LNCaP clone FGC (cell line): ENCODE measurements at regions not wholly inside any gene's neighbourhood (a gene's known extent, or its start where the extent isn't known, plus 50 kb on each side); places are given as distances from the start of the nearest gene placed in this dataset.

Experiments used
- DNase-seq: peaks from one replicate; pipeline ENCODE4 v3.0.0-alpha.2; 2011; ENCODE audit warnings: low read depth
- H3K4me3 ChIP-seq: 2 replicates; pipeline ENCODE4 v1.5.1; 2011; ENCODE audit warnings: mild to moderate bottlenecking, low read depth, low read length, control low read depth
- TF ChIP-seq, protein P1 (sequence below): IDR thresholded peaks from 2 replicates; pipeline ENCODE4 v1.5.1; 2012; ENCODE audit warnings: mild to moderate bottlenecking; ENCODE audit not compliant: control insufficient read depth, insufficient read depth; ENCODE audit errors: extremely low read depth

DNA sequence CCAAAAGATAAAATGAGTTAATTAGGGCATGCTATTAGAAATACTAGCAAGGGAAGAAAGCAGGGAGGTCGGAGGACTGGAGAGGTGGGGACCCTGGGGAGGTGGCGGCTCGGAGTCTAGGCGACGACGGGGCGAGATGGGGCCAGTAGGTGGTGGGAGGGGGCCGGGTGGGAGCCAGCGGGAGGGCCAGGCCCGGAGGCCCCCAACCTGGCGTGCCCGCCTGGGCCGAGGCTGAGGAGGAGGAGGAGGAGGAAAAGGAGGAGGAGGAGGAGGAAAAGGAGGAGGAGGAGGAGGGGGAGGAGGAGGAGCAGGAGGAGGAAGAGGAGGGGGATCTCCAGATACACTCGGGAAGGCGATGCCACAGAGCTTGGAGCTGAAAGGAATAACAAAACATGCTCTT lies 426.2 kb downstream of the NR2F2 start:
- no peak overlapping the region for H3K4me3 ChIP-seq
- TF ChIP-seq, protein P1, sequence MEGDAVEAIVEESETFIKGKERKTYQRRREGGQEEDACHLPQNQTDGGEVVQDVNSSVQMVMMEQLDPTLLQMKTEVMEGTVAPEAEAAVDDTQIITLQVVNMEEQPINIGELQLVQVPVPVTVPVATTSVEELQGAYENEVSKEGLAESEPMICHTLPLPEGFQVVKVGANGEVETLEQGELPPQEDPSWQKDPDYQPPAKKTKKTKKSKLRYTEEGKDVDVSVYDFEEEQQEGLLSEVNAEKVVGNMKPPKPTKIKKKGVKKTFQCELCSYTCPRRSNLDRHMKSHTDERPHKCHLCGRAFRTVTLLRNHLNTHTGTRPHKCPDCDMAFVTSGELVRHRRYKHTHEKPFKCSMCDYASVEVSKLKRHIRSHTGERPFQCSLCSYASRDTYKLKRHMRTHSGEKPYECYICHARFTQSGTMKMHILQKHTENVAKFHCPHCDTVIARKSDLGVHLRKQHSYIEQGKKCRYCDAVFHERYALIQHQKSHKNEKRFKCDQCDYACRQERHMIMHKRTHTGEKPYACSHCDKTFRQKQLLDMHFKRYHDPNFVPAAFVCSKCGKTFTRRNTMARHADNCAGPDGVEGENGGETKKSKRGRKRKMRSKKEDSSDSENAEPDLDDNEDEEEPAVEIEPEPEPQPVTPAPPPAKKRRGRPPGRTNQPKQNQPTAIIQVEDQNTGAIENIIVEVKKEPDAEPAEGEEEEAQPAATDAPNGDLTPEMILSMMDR, result no peak
- DNase-seq, result no peak

DNA sequence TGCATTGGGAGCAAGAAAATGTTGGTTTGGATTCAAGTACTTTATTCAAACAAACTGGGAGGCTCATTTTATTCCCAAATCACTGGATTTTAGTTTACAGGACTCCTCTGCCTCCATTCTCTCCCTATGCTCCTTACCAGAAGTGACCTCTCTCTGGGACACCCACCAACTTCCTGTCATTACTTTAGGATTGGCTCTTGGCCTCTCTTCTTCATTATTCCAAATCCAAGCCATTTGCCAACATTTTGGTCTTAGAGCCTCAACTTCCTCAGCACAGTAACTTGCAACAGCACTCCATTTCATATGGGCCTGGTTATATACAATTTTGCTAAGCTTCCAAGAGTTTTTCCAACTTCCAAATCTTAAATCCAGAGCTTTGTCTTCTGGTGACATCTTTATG lies 432.1 kb downstream of the NR2F2 start:
- no peak overlapping the region for H3K4me3 ChIP-seq
- DNase-seq, result no peak
- TF ChIP-seq, protein P1, result no peak

DNA sequence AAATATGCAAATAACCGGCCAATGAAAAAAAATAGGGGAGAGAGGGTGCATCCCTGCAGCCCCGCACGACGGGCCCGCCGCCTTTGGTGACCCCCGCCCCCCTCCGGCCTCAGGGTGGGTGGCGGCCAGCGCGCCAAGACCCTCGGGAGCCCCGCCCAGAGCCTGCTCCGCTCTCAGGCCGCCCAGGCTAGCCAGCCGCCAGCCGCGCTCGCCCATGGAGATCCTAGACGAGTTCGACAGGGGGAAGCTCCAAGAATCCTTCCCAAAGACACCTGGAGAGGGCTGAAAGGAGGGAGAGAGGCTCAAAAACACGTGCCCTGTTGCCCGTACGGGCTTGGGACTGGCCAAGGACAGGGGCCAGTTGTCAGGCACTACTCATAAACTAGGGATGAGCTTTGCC lies 434.0 kb downstream of the NR2F2 start:
- TF ChIP-seq, protein P1, result no peak
- H3K4me3 ChIP-seq, result no peak overlapping the region
- DNase-seq, result no peak

DNA sequence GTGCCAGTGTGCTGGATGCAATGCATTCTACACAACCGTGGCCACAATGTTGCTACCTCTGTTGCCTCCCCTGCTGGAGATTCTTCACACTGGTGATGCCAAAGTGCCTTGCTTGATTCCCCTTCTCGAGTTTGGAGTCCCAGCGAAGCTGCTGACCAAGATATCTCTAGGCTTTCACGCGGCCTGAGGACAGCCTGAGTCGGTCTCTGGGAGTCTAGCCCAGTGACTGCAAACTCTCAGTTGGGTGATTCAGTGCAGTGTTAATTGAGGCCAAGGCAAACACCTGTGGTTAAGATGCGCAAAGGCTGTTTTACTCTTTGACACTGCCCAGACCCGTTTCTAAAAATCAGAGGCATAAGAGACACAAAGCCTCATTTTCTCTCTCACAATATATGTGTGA lies 434.4 kb downstream of the NR2F2 start:
- TF ChIP-seq, protein P1, result no peak
- DNase-seq, result no peak
- no peak overlapping the region for H3K4me3 ChIP-seq

DNA sequence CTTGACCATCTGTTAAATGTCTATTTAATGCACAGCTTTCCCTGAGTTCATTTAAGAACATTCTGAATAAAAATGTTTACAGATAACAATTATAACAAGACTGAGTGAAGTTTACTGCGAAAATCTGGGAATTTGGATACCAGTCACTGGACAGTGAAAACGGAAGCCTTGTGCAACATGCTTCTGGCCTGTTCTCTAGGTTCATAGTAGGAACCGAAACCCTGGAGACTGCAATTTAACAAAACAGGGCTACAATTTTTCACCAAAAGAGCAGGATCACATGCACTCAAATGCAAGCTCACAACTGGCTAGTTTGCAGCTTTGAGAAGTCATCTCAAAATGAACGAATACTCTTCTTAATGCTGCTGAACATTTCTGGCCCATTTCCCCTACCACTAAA lies 435.9 kb downstream of the NR2F2 start:
- TF ChIP-seq, protein P1, result no peak
- DNase-seq, result no peak
- no peak overlapping the region for H3K4me3 ChIP-seq

DNA sequence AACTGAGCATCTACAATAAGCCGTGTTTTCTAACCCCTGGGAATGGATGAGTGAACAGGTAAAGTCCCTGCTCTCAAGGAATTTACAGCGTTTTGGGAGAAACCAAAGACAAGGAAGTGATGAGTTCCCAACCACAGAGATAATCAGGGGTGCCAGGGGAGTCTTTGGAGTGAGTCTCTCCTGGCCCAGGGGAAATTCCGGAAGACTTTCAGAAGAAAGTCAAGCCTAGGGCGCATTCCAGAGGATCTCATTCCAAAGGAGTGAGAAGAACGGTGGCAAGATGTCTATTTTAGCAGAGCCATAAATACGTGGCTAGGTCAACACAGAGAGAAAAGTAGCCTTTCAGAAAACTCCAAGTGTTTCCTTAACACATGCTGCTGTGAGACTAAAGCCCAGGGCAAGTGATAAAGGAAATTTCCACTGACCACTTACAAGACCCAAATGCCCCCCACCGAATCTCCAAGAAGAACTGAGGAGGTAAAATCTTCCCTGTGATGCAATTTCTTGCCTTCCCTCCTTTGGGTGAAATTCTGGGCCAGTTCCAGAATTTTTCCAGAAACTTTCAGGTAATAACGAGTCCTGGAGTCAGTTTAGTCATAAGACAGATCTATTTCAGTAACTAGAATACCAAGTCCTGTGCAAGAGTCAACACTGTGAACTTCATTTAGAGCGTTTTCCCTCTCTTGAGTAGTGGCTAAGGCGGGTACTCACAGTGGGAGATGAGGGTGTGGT lies 437.4 kb downstream of the NR2F2 start:
- no peak overlapping the region for H3K4me3 ChIP-seq
- no peak for DNase-seq
- TF ChIP-seq, protein P1, result no peak

DNA sequence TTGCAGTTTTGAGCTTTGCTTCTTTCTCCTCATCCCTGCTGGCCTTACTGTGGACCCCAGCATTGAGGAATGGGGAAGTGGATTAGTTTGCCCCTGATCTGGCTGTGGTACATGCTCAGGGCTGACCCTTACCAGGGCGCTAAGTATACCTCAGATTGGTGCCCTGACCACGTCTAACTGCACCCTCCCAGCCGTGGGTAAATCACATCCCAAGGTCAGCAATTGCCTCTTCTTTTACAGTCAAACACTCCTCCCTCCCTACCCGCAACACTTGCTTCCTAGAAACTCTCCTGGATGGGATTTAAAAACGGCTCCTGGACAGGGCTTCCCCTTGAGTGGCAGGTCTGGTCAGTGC lies 437.9 kb downstream of the NR2F2 start:
- no peak overlapping the region for H3K4me3 ChIP-seq
- TF ChIP-seq, protein P1, result no peak
- DNase-seq, result no peak
